ENCODE measurements at regions not wholly inside any gene's neighbourhood (a gene's known extent, or its start where the extent isn't known, plus 50 kb on each side); places are given as distances from the start of the nearest gene placed in this dataset. TPM values are rescaled to one million over a fixed set of nuclear protein-coding genes. Genes with fewer than 3 reads are reported as not detected.

DNA sequence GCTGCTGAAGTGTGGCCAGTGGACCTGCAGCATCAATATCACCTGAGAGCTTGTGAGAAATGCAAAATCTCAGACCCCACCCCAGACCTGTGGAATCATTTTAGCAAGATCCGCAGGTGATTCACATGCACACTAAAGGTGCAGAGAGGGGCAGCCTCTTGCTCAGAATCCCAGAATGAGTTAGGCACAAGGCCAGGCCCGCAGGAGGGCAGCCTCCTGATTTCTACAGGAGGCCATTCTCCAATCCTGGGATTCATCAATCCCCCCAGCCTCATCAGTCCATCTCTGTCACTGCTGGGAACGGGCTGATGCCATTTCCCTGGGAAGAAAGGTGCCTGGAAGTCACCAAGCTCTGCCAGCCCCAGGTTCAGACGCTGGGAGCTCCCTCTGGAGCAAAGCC is 63.0 kb upstream of the GPR26 start:
- no peak for DNase-seq (ENCODE audit: low spot score)

DNA sequence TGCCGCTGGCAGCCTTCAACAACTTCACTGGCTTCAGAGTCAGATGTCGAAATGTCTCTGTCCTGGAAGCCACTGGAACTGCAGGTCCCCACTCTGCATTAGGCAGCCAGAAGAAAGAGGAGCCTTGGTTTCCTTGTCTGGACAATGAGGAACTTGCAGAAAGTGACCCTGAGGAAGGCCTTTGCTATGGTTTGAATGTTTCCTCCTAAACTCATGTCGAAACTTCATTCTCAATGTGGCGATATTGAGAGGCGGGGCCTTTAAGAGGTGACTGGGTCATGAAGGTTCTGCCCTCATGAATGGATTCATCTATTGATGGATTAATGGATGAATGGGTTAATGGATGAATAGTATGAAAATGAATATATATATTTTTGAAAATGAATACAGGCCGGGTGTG is 61.6 kb upstream of the GPR26 start:
- no peak for DNase-seq (ENCODE audit: low spot score)

DNA sequence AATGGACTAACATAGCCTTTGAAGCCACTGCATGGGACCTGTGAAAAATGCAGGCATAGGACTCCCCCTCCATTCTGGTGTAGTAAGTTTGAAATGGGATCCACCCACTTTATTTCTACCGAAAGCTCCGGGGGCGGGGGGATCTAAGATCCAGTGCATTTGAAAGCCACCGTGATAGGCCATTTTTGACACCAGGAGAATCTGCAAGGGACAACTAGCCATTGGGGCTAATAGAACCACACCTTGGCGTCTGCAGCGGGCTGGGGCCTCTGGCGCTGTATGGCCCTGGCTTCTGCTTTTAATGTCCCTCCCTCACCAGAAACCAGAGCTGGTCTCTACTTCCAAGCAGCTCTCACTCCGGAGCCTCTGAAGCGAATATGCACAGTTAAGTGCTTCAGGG is 60.1 kb upstream of the GPR26 start:
- DNase-seq (ENCODE audit: low spot score): no peak

DNA sequence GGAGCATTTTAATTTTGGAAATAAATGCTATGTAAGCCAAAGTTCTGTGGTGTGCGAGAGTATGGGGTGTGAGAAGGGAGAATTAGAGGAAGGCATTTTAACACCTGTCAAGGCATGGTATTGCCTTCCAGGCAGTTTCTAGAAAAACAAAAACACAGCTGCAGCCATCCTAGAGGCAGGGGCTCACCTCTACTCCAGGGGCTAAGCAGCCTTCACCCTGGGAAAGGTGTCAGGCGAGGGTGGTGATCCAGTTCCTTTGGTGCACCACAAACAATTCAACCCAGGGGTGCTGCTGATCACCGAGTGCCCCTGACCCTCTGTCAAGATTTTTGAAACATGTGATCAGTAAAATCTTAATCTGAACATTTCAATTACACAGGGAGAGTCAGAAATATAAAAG is 59.2 kb upstream of the GPR26 start:
- no peak for DNase-seq (ENCODE audit: low spot score)

DNA sequence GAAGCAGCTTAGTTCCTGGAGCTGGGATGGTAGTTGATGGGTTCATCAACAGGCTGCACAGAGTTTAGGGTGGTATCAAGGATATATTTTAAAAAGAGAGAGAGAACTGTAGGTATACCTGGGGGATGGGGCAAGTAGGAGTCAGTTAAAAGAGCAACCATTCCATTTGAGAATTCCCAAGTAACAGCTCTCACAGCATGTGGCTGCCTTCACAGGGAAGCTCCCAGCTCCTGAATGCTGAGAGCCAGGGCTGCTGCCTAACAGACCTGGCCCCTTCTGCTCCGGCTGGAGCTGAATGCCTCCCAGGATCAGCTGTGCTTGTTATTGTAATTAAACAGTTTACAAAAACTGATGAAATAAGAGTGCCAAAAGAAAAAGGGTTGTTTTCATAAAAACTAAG is 58.8 kb upstream of the GPR26 start:
- no peak for DNase-seq (ENCODE audit: low spot score)

DNA sequence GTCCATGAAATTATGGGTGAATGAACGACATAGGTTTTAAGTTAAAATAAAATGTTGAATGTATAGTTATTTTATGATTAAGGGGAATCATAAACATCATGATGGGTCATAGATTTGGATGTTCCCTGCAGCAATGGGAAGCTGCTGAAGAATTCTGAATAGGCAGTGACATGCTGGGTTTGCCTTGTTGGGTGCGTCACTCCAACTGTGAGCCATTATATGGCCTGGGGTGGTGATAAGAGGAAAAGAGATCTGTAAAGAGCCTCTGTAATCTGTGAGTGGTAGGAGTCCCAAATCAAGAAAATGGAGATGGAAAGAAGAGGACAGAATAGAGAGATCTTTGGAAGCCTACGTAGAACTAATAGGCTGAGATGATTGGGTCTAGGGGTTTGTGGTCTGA is 58.1 kb upstream of the GPR26 start:
- DNase-seq (ENCODE audit: low spot score): no peak

DNA sequence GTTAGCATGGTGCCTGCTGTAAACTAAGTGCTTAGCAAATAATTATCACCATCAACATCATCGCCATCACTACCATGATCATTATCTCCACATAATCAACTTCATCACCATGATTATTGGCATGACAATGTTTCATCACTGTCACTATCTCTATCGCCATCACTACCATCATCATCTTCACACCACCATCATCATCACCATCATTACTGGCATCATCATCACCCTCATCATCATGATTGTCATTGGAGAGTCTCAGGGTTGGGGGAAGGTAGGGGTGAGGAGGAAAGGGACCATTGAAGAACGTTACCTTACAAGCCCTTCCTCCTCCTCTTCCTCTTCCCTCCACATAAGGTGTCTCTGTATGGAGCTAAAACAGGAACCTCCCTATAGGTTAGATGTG is 54.9 kb upstream of the GPR26 start:
- DNase-seq (ENCODE audit: low spot score): no peak

DNA sequence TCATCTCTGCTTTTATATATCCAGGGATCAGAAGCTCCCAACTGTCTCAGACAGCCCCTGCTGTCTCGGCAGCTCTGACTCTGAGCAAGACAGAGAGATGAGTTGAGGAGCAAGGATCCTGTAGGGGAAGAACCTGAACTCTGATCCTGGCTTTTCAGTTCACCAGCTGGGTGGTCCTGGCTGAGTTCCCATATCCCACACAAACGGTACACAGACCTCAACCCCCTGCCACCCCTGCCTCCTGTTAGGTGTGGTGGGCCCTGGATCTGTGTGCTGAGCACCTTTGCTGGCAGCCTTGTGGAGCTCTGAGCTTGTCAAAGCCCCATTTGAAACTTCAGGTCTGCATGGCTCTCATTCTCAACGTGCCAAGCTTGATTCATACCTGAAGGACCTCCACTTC is 54.3 kb upstream of the GPR26 start:
- DNase-seq (ENCODE audit: low spot score): no peak

DNA sequence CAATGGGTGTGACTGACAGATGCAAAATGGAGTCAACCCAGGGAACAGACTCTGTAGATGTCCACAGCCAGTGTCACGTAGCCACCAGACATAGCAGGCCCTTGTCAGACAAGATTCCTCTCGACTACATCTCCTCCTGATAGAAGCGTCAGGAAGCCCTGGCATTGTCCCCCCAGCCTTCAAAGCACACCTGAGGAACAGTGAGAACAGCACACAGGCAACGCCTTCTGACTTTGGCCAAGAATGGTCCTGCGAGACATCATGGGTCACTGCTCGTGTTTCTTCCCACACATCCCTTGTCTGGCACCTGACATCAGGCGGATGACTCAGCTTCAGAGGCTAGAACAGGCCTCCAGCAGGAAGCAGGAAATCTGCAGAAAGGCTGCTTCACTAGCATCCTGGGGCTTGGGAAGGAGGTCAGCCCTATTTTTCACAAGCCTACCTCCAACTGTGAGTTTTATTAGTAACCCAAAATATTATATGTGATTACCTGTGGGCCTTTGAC is 52.8 kb upstream of the GPR26 start:
- no peak for DNase-seq (ENCODE audit: low spot score)

DNA sequence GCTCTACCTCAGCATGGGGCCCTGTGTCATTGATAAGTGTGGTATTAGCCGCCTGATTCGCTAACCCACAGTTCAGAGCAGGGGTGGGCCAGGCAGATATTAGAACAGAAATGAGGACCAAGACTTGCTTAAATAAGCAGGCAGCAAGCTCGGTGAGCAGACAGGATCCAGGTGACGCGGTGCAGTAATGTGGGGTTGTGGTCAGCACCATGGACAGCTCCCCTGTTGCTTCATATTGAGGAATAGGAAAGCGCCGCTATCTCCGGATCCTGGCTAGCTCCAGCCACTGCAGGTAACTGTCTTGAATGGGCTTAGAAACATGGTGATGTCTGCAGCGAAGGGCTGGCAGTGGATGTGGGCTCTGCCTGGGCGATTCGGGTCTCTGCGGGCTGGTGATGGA is 51.3 kb upstream of the GPR26 start:
- DNase-seq (ENCODE audit: low spot score): peak; percentile 45

Small RNA genes in the stretch of these regions (small RNA-seq; reads per million reads assigned to genes)
- not detected for gene AL160290.3
